ENCODE measurements at regions not wholly inside any gene's neighbourhood (a gene's known extent, or its start where the extent isn't known, plus 50 kb on each side); places are given as distances from the start of the nearest gene placed in this dataset.
"Not testable (repeated sequence)": the region's sequence is repeated elsewhere in the genome, so short reads cannot be mapped to it uniquely, and the experiment has no call there.

- POLR2A ChIA-PET; H3K9me3 Mint-ChIP-seq (ENCODE audit: low read depth); H3K4me3 Mint-ChIP-seq: not testable (repeated sequence)
Measured at GRCh38 chr2:219751121-219751520, 123.7 kb downstream of the SLC4A3 start.

GRCh38 chr2:219752726-219753125 is 125.3 kb downstream of the SLC4A3 start:
- CTCF ChIA-PET, result interaction anchor here (1.0 kb wide), 1 partner anchor 9 kb away, joined by 3 read pairs; no protein-coding TSS in a partner anchor
- Mint-ChIP-seq H3K9me3 (ENCODE audit: low read depth) (peaks cover 8% of the 10 kb centered on the region), H3K27ac (no peak overlapping the region), H3K4me3 (no peak overlapping the region), H3K36me3 (ENCODE audit: low read depth) (no peaks in the 10 kb centered on the region), H3K4me1 (no peaks in the 10 kb centered on the region), H3K27me3 (peaks cover 7% of the 10 kb centered on the region)
- POLR2A ChIA-PET, result no interaction called here
- no peak for ATAC-seq
- DNase-seq, result no peak
- intact Hi-C loops (cut with DNase I, micrococcal nuclease), result no loop called here

More at GRCh38 chr2:219751121-219751520, 123.7 kb downstream of the SLC4A3 start:
- H3K27me3 Mint-ChIP-seq; H3K36me3 Mint-ChIP-seq (ENCODE audit: low read depth); DNase-seq; H3K4me1 Mint-ChIP-seq; ATAC-seq; intact Hi-C loops (cut with DNase I, micrococcal nuclease); CTCF ChIA-PET; H3K27ac Mint-ChIP-seq: not testable (repeated sequence)

- ChIA-PET POLR2A (no interaction called here), CTCF (interaction anchor here (0.9 to 1.1 kb wide), 2 partner anchors 15 to 17 kb away, joined by 3 read pairs; no protein-coding TSS in a partner anchor)
- H3K27ac Mint-ChIP-seq, result no peak overlapping the region
- H3K27me3 Mint-ChIP-seq, result peaks cover 11% of the 10 kb centered on the region
- intact Hi-C loops (cut with DNase I, micrococcal nuclease), result no loop called here
- H3K9me3 Mint-ChIP-seq (ENCODE audit: low read depth), result peaks cover 5% of the 10 kb centered on the region
- ATAC-seq (no peak), DNase-seq (no peak)
- no peaks in the 10 kb centered on the region for H3K36me3 Mint-ChIP-seq (ENCODE audit: low read depth)
- no peaks in the 10 kb centered on the region for H3K4me1 Mint-ChIP-seq
- H3K4me3 Mint-ChIP-seq, result no peak overlapping the region
Measured at GRCh38 chr2:219758907-219759680, 131.7 kb downstream of the SLC4A3 start.

GRCh38 chr2:219759801-219760200 is 132.4 kb downstream of the SLC4A3 start:
- POLR2A ChIA-PET, result no interaction called here
- Mint-ChIP-seq H3K9me3 (ENCODE audit: low read depth) (peaks cover 4% of the 10 kb centered on the region), H3K36me3 (ENCODE audit: low read depth) (no peaks in the 10 kb centered on the region), H3K27ac (no peak overlapping the region), H3K27me3 (peaks cover 11% of the 10 kb centered on the region), H3K4me3 (no peak overlapping the region), H3K4me1 (no peaks in the 10 kb centered on the region)
- CTCF ChIA-PET, result interaction anchor here (1.1 kb wide), 1 partner anchor 18 kb away, joined by 3 read pairs; no protein-coding TSS in a partner anchor
- intact Hi-C loops (cut with DNase I, micrococcal nuclease), result no loop called here
- DNase-seq, result no peak
- no peak for ATAC-seq

- ChIA-PET POLR2A (no interaction called here), CTCF (no interaction called here)
- ATAC-seq (no peak), DNase-seq (no peak)
- no peaks in the 10 kb centered on the region for H3K36me3 Mint-ChIP-seq (ENCODE audit: low read depth)
- no peaks in the 10 kb centered on the region for H3K4me1 Mint-ChIP-seq
- H3K4me3 Mint-ChIP-seq, result no peak overlapping the region
- H3K27me3 Mint-ChIP-seq, result peaks cover 6% of the 10 kb centered on the region
- H3K9me3 Mint-ChIP-seq (ENCODE audit: low read depth), result no peaks in the 10 kb centered on the region
- intact Hi-C loops (cut with DNase I, micrococcal nuclease), result no loop called here
- no peak overlapping the region for H3K27ac Mint-ChIP-seq
Measured at GRCh38 chr2:219765231-219765911, 137.9 kb downstream of the SLC4A3 start.

- H3K9me3 Mint-ChIP-seq (ENCODE audit: low read depth), result no peaks in the 10 kb centered on the region
- no peaks in the 10 kb centered on the region for H3K4me1 Mint-ChIP-seq
- intact Hi-C loops (cut with DNase I, micrococcal nuclease), result no loop called here
Measured at GRCh38 chr2:219766658-219767057, 139.2 kb downstream of the SLC4A3 start.

GRCh38 chr2:219769090-219769910 is 141.9 kb downstream of the SLC4A3 start:
- no peaks in the 10 kb centered on the region for H3K4me1 Mint-ChIP-seq
- ATAC-seq (no peak), DNase-seq (no peak)
- H3K27me3 Mint-ChIP-seq, result peaks cover 5% of the 10 kb centered on the region
- H3K4me3 Mint-ChIP-seq, result no peak overlapping the region
- CTCF ChIA-PET, result no interaction called here
- no peaks in the 10 kb centered on the region for H3K9me3 Mint-ChIP-seq (ENCODE audit: low read depth)
- intact Hi-C loops (cut with DNase I, micrococcal nuclease), result no loop called here
- H3K36me3 Mint-ChIP-seq (ENCODE audit: low read depth), result no peaks in the 10 kb centered on the region
- no peak overlapping the region for H3K27ac Mint-ChIP-seq
- POLR2A ChIA-PET, result no interaction called here

More at GRCh38 chr2:219766658-219767057, 139.2 kb downstream of the SLC4A3 start:
- no peak overlapping the region for H3K27ac Mint-ChIP-seq
- DNase-seq, result no peak
- POLR2A ChIA-PET, result no interaction called here
- no peak for ATAC-seq
- H3K36me3 Mint-ChIP-seq (ENCODE audit: low read depth), result no peaks in the 10 kb centered on the region
- H3K27me3 Mint-ChIP-seq, result peaks cover 5% of the 10 kb centered on the region
- no peak overlapping the region for H3K4me3 Mint-ChIP-seq
- CTCF ChIA-PET, result no interaction called here

- Mint-ChIP-seq H3K36me3 (ENCODE audit: low read depth) (no peaks in the 10 kb centered on the region), H3K27me3 (peaks cover 2% of the 10 kb centered on the region), H3K27ac (no peak overlapping the region), H3K4me3 (no peak overlapping the region), H3K9me3 (ENCODE audit: low read depth) (no peaks in the 10 kb centered on the region), H3K4me1 (no peaks in the 10 kb centered on the region)
- ChIA-PET POLR2A (no interaction called here), CTCF (no interaction called here)
- no peak for DNase-seq
- intact Hi-C loops (cut with DNase I, micrococcal nuclease), result no loop called here
- no peak for ATAC-seq
Measured at GRCh38 chr2:219772103-219772635, 144.7 kb downstream of the SLC4A3 start.

- DNase-seq (no peak), ATAC-seq (no peak)
- no peak overlapping the region for H3K27ac Mint-ChIP-seq
- intact Hi-C loops (cut with DNase I, micrococcal nuclease), result no loop called here
- H3K27me3 Mint-ChIP-seq, result peaks cover 2% of the 10 kb centered on the region
- no peaks in the 10 kb centered on the region for H3K9me3 Mint-ChIP-seq (ENCODE audit: low read depth)
- H3K4me1 Mint-ChIP-seq, result no peaks in the 10 kb centered on the region
- no peaks in the 10 kb centered on the region for H3K36me3 Mint-ChIP-seq (ENCODE audit: low read depth)
- POLR2A ChIA-PET, result no interaction called here
- H3K4me3 Mint-ChIP-seq, result no peak overlapping the region
- CTCF ChIA-PET, result no interaction called here
Measured at GRCh38 chr2:219772697-219773096, 145.3 kb downstream of the SLC4A3 start.

GRCh38 chr2:219775506-219775905 is 148.1 kb downstream of the SLC4A3 start:
- intact Hi-C loops (cut with DNase I, micrococcal nuclease), result no loop called here
- H3K27ac Mint-ChIP-seq, result no peak overlapping the region
- POLR2A ChIA-PET, result interaction anchor here (0.6 kb wide), 1 partner anchor 1675 kb away, joined by 3 read pairs; no protein-coding TSS in a partner anchor
- CTCF ChIA-PET, result no interaction called here
- H3K4me1 Mint-ChIP-seq, result no peaks in the 10 kb centered on the region
- no peaks in the 10 kb centered on the region for H3K36me3 Mint-ChIP-seq (ENCODE audit: low read depth)
- H3K27me3 Mint-ChIP-seq, result peaks cover 7% of the 10 kb centered on the region
- ATAC-seq (no peak), DNase-seq (no peak)
- no peaks in the 10 kb centered on the region for H3K9me3 Mint-ChIP-seq (ENCODE audit: low read depth)
- no peak overlapping the region for H3K4me3 Mint-ChIP-seq

GRCh38 chr2:219777388-219777787 is 150.0 kb downstream of the SLC4A3 start:
- Mint-ChIP-seq H3K4me1 (no peaks in the 10 kb centered on the region), H3K36me3 (ENCODE audit: low read depth) (no peaks in the 10 kb centered on the region), H3K9me3 (ENCODE audit: low read depth) (no peaks in the 10 kb centered on the region), H3K4me3 (no peak overlapping the region), H3K27me3 (peaks cover 7% of the 10 kb centered on the region), H3K27ac (no peak overlapping the region)
- intact Hi-C loops (cut with DNase I, micrococcal nuclease), result no loop called here
- CTCF ChIA-PET, result interaction anchor here (0.6 kb wide), 1 partner anchor 176 kb away, joined by 3 read pairs; no protein-coding TSS in a partner anchor
- ATAC-seq (no peak), DNase-seq (no peak)
- POLR2A ChIA-PET, result interaction anchor here (0.6 kb wide), 1 partner anchor 15 kb away, joined by 5 read pairs; no protein-coding TSS in a partner anchor
